ENCODE measurements at regions not wholly inside any gene's neighbourhood (a gene's known extent, or its start where the extent isn't known, plus 50 kb on each side); places are given as distances from the start of the nearest gene placed in this dataset.

DNA sequence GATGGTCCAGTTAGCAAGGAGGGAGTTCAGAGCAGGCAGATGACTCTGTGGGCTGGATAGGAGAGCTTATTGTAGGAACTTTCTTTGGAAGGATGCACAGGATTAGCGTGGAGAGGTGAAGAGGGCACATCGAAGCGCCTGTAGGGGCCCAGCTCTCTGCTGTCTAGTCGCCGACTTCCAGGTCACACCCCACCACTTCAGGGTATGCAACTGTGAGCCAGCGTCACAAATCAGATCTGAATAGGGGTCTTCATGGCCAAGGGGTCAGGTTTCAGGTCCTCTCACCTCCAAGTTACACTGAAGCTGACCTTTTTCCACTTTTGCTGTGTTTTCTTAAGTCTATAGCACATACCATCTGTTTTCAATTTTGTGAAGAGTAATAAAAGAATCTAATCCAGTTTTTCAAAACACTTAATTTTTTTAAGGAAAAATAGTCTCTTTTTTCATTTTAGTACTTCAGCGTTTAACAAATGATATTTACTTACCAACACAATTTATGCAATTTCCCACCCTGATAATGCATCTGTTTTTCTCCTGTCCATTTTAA is 364.2 kb upstream of the CLINT1 start:
- H3K36me3 ChIP-seq (ENCODE audit: insufficient read depth, low read length), result no peaks in the 10 kb centered on the region
- H3K79me2 ChIP-seq (ENCODE audit: insufficient read depth, low read length), result no peaks in the 10 kb centered on the region
- H3F3A ChIP-seq (ENCODE audit: insufficient read depth, low read length), result no peaks in the 10 kb centered on the region
- H3K27ac ChIP-seq (ENCODE audit: low read depth, low read length, poor library complexity, severe bottlenecking), result no peak overlapping the region
- H3K9ac ChIP-seq (ENCODE audit: low read length), result no peak overlapping the region
- H3K9me3 ChIP-seq (ENCODE audit: low read length), result no peaks in the 10 kb centered on the region
- no peaks in the 10 kb centered on the region for H3K9me2 ChIP-seq (ENCODE audit: low read depth, low read length)
- H3K27me3 ChIP-seq (ENCODE audit: insufficient read depth, low read length), result no peaks in the 10 kb centered on the region
- no peak for TF ChIP-seq EZH2 (IDR thresholded peaks at IDR 0.05; ENCODE audit: borderline replicate concordance, low read length)
- TF ChIP-seq, protein P1, sequence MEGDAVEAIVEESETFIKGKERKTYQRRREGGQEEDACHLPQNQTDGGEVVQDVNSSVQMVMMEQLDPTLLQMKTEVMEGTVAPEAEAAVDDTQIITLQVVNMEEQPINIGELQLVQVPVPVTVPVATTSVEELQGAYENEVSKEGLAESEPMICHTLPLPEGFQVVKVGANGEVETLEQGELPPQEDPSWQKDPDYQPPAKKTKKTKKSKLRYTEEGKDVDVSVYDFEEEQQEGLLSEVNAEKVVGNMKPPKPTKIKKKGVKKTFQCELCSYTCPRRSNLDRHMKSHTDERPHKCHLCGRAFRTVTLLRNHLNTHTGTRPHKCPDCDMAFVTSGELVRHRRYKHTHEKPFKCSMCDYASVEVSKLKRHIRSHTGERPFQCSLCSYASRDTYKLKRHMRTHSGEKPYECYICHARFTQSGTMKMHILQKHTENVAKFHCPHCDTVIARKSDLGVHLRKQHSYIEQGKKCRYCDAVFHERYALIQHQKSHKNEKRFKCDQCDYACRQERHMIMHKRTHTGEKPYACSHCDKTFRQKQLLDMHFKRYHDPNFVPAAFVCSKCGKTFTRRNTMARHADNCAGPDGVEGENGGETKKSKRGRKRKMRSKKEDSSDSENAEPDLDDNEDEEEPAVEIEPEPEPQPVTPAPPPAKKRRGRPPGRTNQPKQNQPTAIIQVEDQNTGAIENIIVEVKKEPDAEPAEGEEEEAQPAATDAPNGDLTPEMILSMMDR (IDR thresholded peaks at IDR 0.05; ENCODE audit: low read length), result no peak
- H3K4me3 ChIP-seq (ENCODE audit: low read depth, low read length, poor library complexity, severe bottlenecking), result no peak overlapping the region
- no peaks in the 10 kb centered on the region for H4K20me1 ChIP-seq (ENCODE audit: insufficient read depth, low read length)
- no peaks in the 10 kb centered on the region for H3K4me1 ChIP-seq (ENCODE audit: insufficient read depth, low read length, severe bottlenecking)
- H3K4me2 ChIP-seq (ENCODE audit: low read length), result no peak overlapping the region
- no peak overlapping the region for H2AFZ ChIP-seq (ENCODE audit: low read length)

DNA sequence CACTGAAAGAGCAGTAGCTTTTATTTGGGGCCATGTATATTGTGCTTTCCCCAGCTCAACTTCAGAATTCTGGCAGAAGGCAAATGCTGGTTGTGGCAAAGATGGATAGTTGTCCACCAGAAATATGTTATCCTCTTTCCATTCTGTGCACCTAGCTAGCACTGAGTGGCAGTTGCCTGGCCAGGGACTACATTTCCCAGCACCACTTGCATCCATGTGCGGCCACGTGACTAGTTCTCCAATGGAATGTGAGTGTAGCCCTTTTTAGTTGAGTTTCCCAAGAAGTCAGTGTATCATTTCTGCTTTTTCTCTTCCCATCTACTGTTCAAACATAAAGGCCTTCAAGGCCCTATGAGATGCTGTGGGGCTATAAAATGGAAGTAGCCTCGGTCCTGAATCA is 354.0 kb upstream of the CLINT1 start:
- H3K9me3 ChIP-seq (ENCODE audit: low read length), result no peaks in the 10 kb centered on the region
- no peak overlapping the region for H3K4me2 ChIP-seq (ENCODE audit: low read length)
- no peak overlapping the region for H3K4me3 ChIP-seq (ENCODE audit: low read depth, low read length, poor library complexity, severe bottlenecking)
- H3K36me3 ChIP-seq (ENCODE audit: insufficient read depth, low read length), result no peaks in the 10 kb centered on the region
- no peaks in the 10 kb centered on the region for H4K20me1 ChIP-seq (ENCODE audit: insufficient read depth, low read length)
- no peaks in the 10 kb centered on the region for H3K9me2 ChIP-seq (ENCODE audit: low read depth, low read length)
- H3K4me1 ChIP-seq (ENCODE audit: insufficient read depth, low read length, severe bottlenecking), result no peaks in the 10 kb centered on the region
- H3K9ac ChIP-seq (ENCODE audit: low read length), result no peak overlapping the region
- no peaks in the 10 kb centered on the region for H3K79me2 ChIP-seq (ENCODE audit: insufficient read depth, low read length)
- H3K27me3 ChIP-seq (ENCODE audit: insufficient read depth, low read length), result no peaks in the 10 kb centered on the region
- no peak overlapping the region for H2AFZ ChIP-seq (ENCODE audit: low read length)
- TF ChIP-seq EZH2 (IDR thresholded peaks at IDR 0.05; ENCODE audit: borderline replicate concordance, low read length), result no peak
- no peak overlapping the region for H3K27ac ChIP-seq (ENCODE audit: low read depth, low read length, poor library complexity, severe bottlenecking)
- H3F3A ChIP-seq (ENCODE audit: insufficient read depth, low read length), result no peaks in the 10 kb centered on the region

DNA sequence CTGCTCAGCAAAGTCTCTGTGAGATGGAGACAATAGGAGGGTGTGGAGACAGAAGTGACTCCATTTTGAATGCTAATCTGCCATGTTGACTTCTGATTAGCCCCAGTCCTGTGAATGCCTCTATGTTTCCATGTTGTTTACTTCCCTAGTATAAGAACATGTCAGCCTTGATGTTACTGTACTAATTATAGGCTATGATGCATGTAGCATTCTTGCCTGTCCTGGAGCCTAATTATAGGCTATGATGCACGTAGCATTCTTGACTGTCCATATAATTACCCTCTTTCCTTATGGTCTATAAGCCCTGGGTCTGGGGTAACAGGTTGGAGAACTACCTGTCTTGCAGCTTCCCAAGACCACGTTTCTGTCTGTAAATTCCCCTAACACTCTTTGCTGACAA is 353.3 kb upstream of the CLINT1 start:
- Histone ChIP-seq H3F3A (ENCODE audit: insufficient read depth, low read length) (no peaks in the 10 kb centered on the region), H3K9me2 (ENCODE audit: low read depth, low read length) (no peaks in the 10 kb centered on the region)

More for the DNA sequence above, 353.3 kb upstream of the CLINT1 start:
- Histone ChIP-seq H2AFZ (ENCODE audit: low read length) (no peak overlapping the region), H3K27me3 (ENCODE audit: insufficient read depth, low read length) (no peaks in the 10 kb centered on the region), H3K4me2 (ENCODE audit: low read length) (no peak overlapping the region), H3K4me3 (ENCODE audit: low read depth, low read length, poor library complexity, severe bottlenecking) (no peak overlapping the region), H4K20me1 (ENCODE audit: insufficient read depth, low read length) (no peaks in the 10 kb centered on the region), H3K27ac (ENCODE audit: low read depth, low read length, poor library complexity, severe bottlenecking) (no peak overlapping the region), H3K79me2 (ENCODE audit: insufficient read depth, low read length) (no peaks in the 10 kb centered on the region), H3K4me1 (ENCODE audit: insufficient read depth, low read length, severe bottlenecking) (no peaks in the 10 kb centered on the region), H3K9me3 (ENCODE audit: low read length) (no peaks in the 10 kb centered on the region), H3K9ac (ENCODE audit: low read length) (no peak overlapping the region), H3K36me3 (ENCODE audit: insufficient read depth, low read length) (no peaks in the 10 kb centered on the region)
- no peak for TF ChIP-seq EZH2 (IDR thresholded peaks at IDR 0.05; ENCODE audit: borderline replicate concordance, low read length)
- TF ChIP-seq, protein P1 (IDR thresholded peaks at IDR 0.05; ENCODE audit: low read length), result no peak
